ENCODE measurements at regions not wholly inside any gene's neighbourhood (a gene's known extent, or its start where the extent isn't known, plus 50 kb on each side); places are given as distances from the start of the nearest gene placed in this dataset.

DNA sequence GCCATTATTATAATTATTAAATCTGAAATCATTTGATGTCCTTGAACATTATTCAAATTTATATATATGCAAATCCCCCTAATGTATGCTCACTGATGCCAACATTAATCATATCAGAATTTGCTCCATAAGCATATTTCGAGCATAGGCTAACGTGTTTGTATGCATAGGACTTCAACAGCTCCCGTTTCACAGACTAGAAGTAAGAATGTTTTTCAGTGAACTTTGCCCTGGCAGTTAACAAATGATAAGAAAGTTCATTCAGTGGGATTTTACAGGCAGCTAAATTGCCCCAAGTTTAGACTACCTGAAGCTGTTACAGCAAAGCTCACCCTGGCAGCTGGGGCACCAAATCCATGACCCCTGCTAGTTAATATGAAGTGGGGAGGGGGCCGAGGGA lies 272.0 kb downstream of the LNPK start:
- TF ChIP-seq CTCF (IDR thresholded peaks at IDR 0.05) (no peak), POLR2A (IDR thresholded peaks at IDR 0.05) (no peak)

Measured in testis (tissue), 2 donors.